Effector memory CD8-positive, alpha-beta T cell (primary cell): ENCODE measurements at regions not wholly inside any gene's neighbourhood (a gene's known extent, or its start where the extent isn't known, plus 50 kb on each side); places are given as distances from the start of the nearest gene placed in this dataset.

ENCODE experiments used
- ATAC-seq: fragments of 150-1000 bp; cut with Tn5 transposase; replicated peaks from 2 replicates; pipeline ENCODE4 v1.10.0; 2021; ENCODE audit warnings: mild to moderate bottlenecking, moderate library complexity
- DNase-seq, 3 experiments: peaks; one replicate each; pipeline ENCODE4 v3.0.0; 2021
- H3K27ac Mint-ChIP-seq, 2 donors: one replicate each; pipeline ENCODE4 v1.8.0; 2022; ENCODE audit warnings: mild to moderate bottlenecking in 2 of 2, mixed read lengths in 2 of 2, moderate library complexity in 2 of 2
- H3K27me3 Mint-ChIP-seq, 2 donors: one replicate each; pipeline ENCODE4 v1.8.0; 2022; ENCODE audit warnings: mixed read lengths in 2 of 2
- H3K36me3 Mint-ChIP-seq: one replicate; pipeline ENCODE4 v1.8.0; 2022; ENCODE audit warnings: mild to moderate bottlenecking, moderate library complexity, mixed read lengths; ENCODE audit not compliant: insufficient read depth
- H3K4me1 Mint-ChIP-seq, 2 donors: one replicate each; pipeline ENCODE4 v1.8.0; 2022; ENCODE audit warnings: low read depth in 2 of 2, mixed read lengths in 2 of 2
- H3K4me3 Mint-ChIP-seq, 2 donors: one replicate each; pipeline ENCODE4 v1.8.0; 2022; ENCODE audit warnings: mild to moderate bottlenecking in 2 of 2, mixed read lengths in 2 of 2, moderate library complexity in 2 of 2
- H3K9me3 Mint-ChIP-seq, 2 donors: one replicate each; pipeline ENCODE4 v1.8.0; 2022; ENCODE audit warnings: mixed read lengths in 2 of 2

DNA sequence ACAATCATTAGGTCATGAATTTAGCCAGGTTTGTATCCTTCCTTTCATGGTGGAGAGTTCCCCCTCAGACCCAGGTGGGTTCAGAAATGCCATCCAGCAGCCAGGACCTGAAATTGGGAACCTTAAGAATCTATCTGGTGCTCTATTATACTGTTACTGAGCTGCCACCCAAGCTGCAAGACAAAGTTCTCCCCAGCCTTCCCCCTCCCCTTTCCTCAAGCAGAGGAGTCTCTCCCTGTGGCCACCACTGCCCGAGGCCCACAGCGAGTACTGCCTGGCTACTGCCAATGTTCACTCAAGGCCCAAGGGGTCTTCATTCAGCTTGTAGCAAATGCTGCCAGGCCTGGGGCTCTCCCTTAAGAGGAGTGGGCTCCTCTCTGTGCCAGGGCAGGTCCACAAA is 133.8 kb downstream of the TMEM38B start:
- no peak overlapping the region for H3K4me3 Mint-ChIP-seq
- H3K9me3 Mint-ChIP-seq: peaks cover 0 to 18% of the 10 kb centered on the region in 2 donors
- no peak overlapping the region for H3K27ac Mint-ChIP-seq
- no peaks in the 10 kb centered on the region for H3K36me3 Mint-ChIP-seq
- ATAC-seq: no peak
- H3K27me3 Mint-ChIP-seq: no peaks in the 10 kb centered on the region
- no peak for DNase-seq
- H3K4me1 Mint-ChIP-seq: no peaks in the 10 kb centered on the region

GRCh38 chr9:105828596-105829213 is 134.4 kb downstream of the TMEM38B start:
- ATAC-seq: no peak
- H3K36me3 Mint-ChIP-seq: no peaks in the 10 kb centered on the region

GRCh38 chr9:105830461-105830860 is 136.1 kb downstream of the TMEM38B start:
- no peak overlapping the region for H3K4me3 Mint-ChIP-seq
- no peak overlapping the region for H3K27ac Mint-ChIP-seq
- H3K27me3 Mint-ChIP-seq: no peaks in the 10 kb centered on the region
- DNase-seq (no peak), ATAC-seq (no peak)
- H3K9me3 Mint-ChIP-seq: peaks cover 0 to 5% of the 10 kb centered on the region in 2 donors
- H3K4me1 Mint-ChIP-seq: no peaks in the 10 kb centered on the region
- no peaks in the 10 kb centered on the region for H3K36me3 Mint-ChIP-seq

More at GRCh38 chr9:105828596-105829213, 134.4 kb downstream of the TMEM38B start:
- Mint-ChIP-seq H3K27ac (no peak overlapping the region), H3K27me3 (no peaks in the 10 kb centered on the region), H3K9me3 (peaks cover 0 to 13% of the 10 kb centered on the region in 2 donors), H3K4me3 (no peak overlapping the region), H3K4me1 (no peaks in the 10 kb centered on the region)
- no peak for DNase-seq

GRCh38 chr9:105832096-105832710 is 137.9 kb downstream of the TMEM38B start:
- H3K9me3 Mint-ChIP-seq: no peaks in the 10 kb centered on the region
- H3K4me3 Mint-ChIP-seq: no peak overlapping the region
- H3K4me1 Mint-ChIP-seq: no peaks in the 10 kb centered on the region
- DNase-seq: no peak
- H3K27me3 Mint-ChIP-seq: no peaks in the 10 kb centered on the region
- H3K27ac Mint-ChIP-seq: no peak overlapping the region
- no peaks in the 10 kb centered on the region for H3K36me3 Mint-ChIP-seq
- ATAC-seq: no peak

DNA sequence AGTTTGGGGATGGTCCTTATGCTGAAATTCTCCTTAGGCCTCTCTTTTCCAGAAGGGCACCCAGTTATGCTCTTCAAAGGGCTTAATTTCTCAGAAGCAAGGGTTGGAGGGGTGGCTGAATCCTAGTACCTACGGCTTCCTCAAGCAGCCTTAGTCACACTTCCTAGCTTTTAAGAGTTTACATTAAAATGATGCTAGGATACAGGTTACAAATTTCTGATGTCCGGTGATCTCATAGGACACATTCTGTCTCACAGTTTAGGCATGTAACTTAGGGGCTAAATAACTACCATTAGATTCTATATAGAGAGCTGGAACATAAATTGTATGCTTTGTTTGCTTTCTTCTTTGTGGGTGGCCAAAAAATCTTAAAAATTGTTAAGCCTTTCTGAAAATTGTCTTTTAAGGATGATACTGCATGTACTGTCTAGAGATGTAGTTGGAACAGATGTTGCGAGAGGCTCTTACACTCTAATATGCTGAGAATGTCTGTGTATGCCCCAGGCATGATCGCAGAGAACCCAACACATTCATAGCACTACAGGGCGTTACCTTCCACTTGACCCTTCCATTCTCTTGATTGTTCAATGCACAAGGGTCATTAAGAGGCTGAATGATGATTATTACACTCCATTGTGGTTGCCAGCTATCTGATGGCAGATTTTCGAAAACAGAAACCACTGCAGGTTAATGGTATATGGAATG is 139.1 kb downstream of the TMEM38B start:
- no peaks in the 10 kb centered on the region for H3K27me3 Mint-ChIP-seq
- no peaks in the 10 kb centered on the region for H3K9me3 Mint-ChIP-seq
- H3K4me3 Mint-ChIP-seq: no peak overlapping the region
- no peaks in the 10 kb centered on the region for H3K36me3 Mint-ChIP-seq
- H3K4me1 Mint-ChIP-seq: no peaks in the 10 kb centered on the region
- H3K27ac Mint-ChIP-seq: no peak overlapping the region
- DNase-seq: no peak
- no peak for ATAC-seq

DNA sequence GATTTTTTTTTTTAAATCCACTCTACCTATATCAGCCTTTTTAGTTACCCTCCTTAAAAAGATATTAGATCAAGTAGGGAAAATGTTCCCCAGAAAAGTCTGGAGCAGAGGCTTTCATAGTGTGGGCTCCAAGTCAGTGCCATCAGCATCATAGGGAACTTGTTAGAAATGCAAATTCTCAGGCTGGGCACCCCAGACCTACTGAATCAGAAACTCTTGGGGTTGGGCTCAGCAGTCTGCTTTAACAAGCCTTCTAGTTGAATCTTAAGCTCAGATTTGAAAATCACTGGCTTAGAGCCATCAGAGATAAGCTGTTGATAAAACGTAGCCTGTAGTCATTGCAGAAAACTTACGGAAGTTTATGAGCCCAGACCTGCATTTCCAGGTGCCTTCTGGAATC is 140.1 kb downstream of the TMEM38B start:
- no peak for ATAC-seq

DNA sequence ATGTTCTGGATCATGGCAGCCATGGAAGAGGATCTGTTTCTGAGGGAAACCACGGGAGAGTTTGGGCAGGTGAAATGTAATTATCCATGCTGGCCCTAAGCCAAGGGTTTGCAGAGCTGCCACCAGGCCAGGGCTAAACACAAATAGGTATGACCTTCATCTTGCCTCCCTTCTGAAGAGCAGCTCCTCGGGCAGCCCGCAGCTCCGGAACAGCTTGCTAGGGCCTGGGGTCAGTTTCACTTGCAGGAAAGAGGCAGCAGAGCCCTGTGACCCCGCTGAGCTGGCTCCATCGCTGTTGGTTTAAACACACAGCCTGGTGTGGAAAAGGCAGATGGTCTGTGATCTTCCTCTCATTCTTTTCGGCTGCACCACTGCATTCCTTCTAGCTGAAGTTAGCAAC is 141.4 kb downstream of the TMEM38B start:
- Mint-ChIP-seq H3K9me3 (no peaks in the 10 kb centered on the region), H3K4me3 (no peak overlapping the region), H3K4me1 (no peaks in the 10 kb centered on the region), H3K27me3 (no peaks in the 10 kb centered on the region), H3K27ac (no peak overlapping the region), H3K36me3 (no peaks in the 10 kb centered on the region)
- DNase-seq: no peak
- no peak for ATAC-seq

More for the DNA sequence above, 140.1 kb downstream of the TMEM38B start:
- Mint-ChIP-seq H3K9me3 (no peaks in the 10 kb centered on the region), H3K27me3 (no peaks in the 10 kb centered on the region), H3K27ac (no peak overlapping the region), H3K4me1 (no peaks in the 10 kb centered on the region), H3K4me3 (no peak overlapping the region), H3K36me3 (no peaks in the 10 kb centered on the region)
- no peak for DNase-seq

GRCh38 chr9:105836936-105837660 is 142.8 kb downstream of the TMEM38B start:
- Mint-ChIP-seq H3K27ac (no peak overlapping the region), H3K4me3 (no peak overlapping the region), H3K4me1 (no peaks in the 10 kb centered on the region), H3K27me3 (no peaks in the 10 kb centered on the region), H3K9me3 (no peaks in the 10 kb centered on the region), H3K36me3 (no peaks in the 10 kb centered on the region)
- DNase-seq (no peak), ATAC-seq (no peak)

- no peaks in the 10 kb centered on the region for H3K36me3 Mint-ChIP-seq
- no peak overlapping the region for H3K27ac Mint-ChIP-seq
- no peaks in the 10 kb centered on the region for H3K4me1 Mint-ChIP-seq
- no peaks in the 10 kb centered on the region for H3K9me3 Mint-ChIP-seq
- H3K27me3 Mint-ChIP-seq: no peaks in the 10 kb centered on the region
- ATAC-seq: no peak
- no peak for DNase-seq
- H3K4me3 Mint-ChIP-seq: no peak overlapping the region
These were observed 147.2 kb downstream of the TMEM38B start for GRCh38 chr9:105841562-105841961.

GRCh38 chr9:105842023-105842644 is 147.8 kb downstream of the TMEM38B start:
- H3K4me1 Mint-ChIP-seq: no peaks in the 10 kb centered on the region
- H3K4me3 Mint-ChIP-seq: no peak overlapping the region
- H3K36me3 Mint-ChIP-seq: no peaks in the 10 kb centered on the region
- no peak for DNase-seq
- no peaks in the 10 kb centered on the region for H3K27me3 Mint-ChIP-seq
- no peak overlapping the region for H3K27ac Mint-ChIP-seq
- no peak for ATAC-seq
- H3K9me3 Mint-ChIP-seq: no peaks in the 10 kb centered on the region

DNA sequence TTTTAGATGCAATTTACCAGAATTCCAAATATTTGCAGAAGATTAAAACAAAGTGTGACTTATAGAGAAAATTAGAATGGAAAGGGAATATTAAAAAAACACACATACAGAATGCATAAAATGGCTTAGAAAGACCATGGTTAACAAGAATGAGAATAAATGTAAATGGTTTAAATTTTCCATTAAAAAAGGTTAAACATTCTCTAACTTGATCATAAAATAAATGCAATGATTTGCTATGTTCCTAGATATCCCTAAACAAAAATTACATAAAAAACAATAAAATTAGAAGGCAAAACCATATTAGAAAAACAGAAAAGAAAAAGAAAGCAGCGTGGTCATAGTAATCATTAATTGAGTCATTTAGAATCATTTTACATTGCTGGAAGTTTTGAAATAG is 152.5 kb downstream of the TMEM38B start:
- no peak for DNase-seq
- H3K9me3 Mint-ChIP-seq: no peaks in the 10 kb centered on the region
- no peak for ATAC-seq
- H3K4me3 Mint-ChIP-seq: no peak overlapping the region
- H3K4me1 Mint-ChIP-seq: no peaks in the 10 kb centered on the region
- no peak overlapping the region for H3K27ac Mint-ChIP-seq
- no peaks in the 10 kb centered on the region for H3K27me3 Mint-ChIP-seq
- H3K36me3 Mint-ChIP-seq: no peaks in the 10 kb centered on the region

DNA sequence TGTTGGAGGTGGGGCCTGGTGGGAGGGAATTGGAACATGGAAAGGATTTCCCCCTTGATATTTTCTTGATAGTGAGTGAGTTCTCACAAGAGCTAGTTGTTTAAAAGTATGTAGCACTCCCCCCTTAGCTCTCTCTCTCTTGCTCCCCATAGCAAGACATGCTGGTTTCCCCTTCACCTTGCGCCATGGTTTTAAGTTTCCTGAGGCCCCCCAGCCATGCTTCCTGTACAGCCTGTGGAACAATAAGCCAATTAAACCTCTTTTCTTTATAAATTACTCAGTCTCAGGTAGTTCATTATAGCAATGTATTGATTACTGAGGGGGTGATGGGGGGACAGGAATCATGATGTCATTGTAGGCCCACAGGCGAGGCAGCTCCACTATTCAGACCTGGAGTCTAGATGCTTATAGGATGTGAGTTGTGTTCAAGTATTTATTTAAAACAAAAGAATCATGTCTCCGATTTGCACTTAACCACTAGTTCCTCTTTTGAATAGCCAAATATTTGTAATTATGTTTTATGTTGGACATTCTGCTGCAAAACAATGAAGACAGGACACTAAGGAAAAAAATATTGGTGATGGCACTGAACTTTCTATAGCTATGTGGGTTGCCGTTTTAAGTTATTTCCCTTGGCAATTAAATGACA is 156.6 kb downstream of the TMEM38B start:
- Mint-ChIP-seq H3K4me3 (no peak overlapping the region), H3K27ac (no peak overlapping the region), H3K4me1 (no peaks in the 10 kb centered on the region), H3K9me3 (peaks cover 0 to 7% of the 10 kb centered on the region in 2 donors), H3K36me3 (no peaks in the 10 kb centered on the region), H3K27me3 (no peaks in the 10 kb centered on the region)
- no peak for ATAC-seq
- no peak for DNase-seq
